Effector memory CD8-positive, alpha-beta T cell (primary cell): ENCODE measurements at regions not wholly inside any gene's neighbourhood (a gene's known extent, or its start where the extent isn't known, plus 50 kb on each side); places are given as distances from the start of the nearest gene placed in this dataset.
"Not testable (repeated sequence)": the region's sequence is repeated elsewhere in the genome, so short reads cannot be mapped to it uniquely, and the experiment has no call there.

Source experiments
- ATAC-seq: fragments of 150-1000 bp; cut with Tn5 transposase; replicated peaks from 2 replicates; pipeline ENCODE4 v1.10.0; 2021; ENCODE audit warnings: mild to moderate bottlenecking, moderate library complexity
- DNase-seq, 3 experiments: peaks; one replicate each; pipeline ENCODE4 v3.0.0; 2021
- H3K27ac Mint-ChIP-seq, 2 donors: one replicate each; pipeline ENCODE4 v1.8.0; 2022; ENCODE audit warnings: mild to moderate bottlenecking in 2 of 2, mixed read lengths in 2 of 2, moderate library complexity in 2 of 2
- H3K27me3 Mint-ChIP-seq, 2 donors: one replicate each; pipeline ENCODE4 v1.8.0; 2022; ENCODE audit warnings: mixed read lengths in 2 of 2
- H3K36me3 Mint-ChIP-seq: one replicate; pipeline ENCODE4 v1.8.0; 2022; ENCODE audit warnings: mild to moderate bottlenecking, moderate library complexity, mixed read lengths; ENCODE audit not compliant: insufficient read depth
- H3K4me1 Mint-ChIP-seq, 2 donors: one replicate each; pipeline ENCODE4 v1.8.0; 2022; ENCODE audit warnings: low read depth in 2 of 2, mixed read lengths in 2 of 2
- H3K4me3 Mint-ChIP-seq, 2 donors: one replicate each; pipeline ENCODE4 v1.8.0; 2022; ENCODE audit warnings: mild to moderate bottlenecking in 2 of 2, mixed read lengths in 2 of 2, moderate library complexity in 2 of 2
- H3K9me3 Mint-ChIP-seq, 2 donors: one replicate each; pipeline ENCODE4 v1.8.0; 2022; ENCODE audit warnings: mixed read lengths in 2 of 2

- H3K27ac Mint-ChIP-seq = no peak overlapping the region
- no peak overlapping the region for H3K4me3 Mint-ChIP-seq
- no peaks in the 10 kb centered on the region for H3K27me3 Mint-ChIP-seq
- H3K4me1 Mint-ChIP-seq = no peaks in the 10 kb centered on the region
- no peaks in the 10 kb centered on the region for H3K9me3 Mint-ChIP-seq
- no peaks in the 10 kb centered on the region for H3K36me3 Mint-ChIP-seq
- DNase-seq (no peak), ATAC-seq (no peak)
These were observed 461.0 kb downstream of the GXYLT1 start for GRCh38 chr12:41683513-41684240.

- H3K9me3 Mint-ChIP-seq = peaks cover 0 to 2% of the 10 kb centered on the region in 2 donors
- no peak for ATAC-seq
- no peak overlapping the region for H3K4me3 Mint-ChIP-seq
- no peaks in the 10 kb centered on the region for H3K27me3 Mint-ChIP-seq
- H3K27ac Mint-ChIP-seq = no peak overlapping the region
- no peak for DNase-seq
- no peaks in the 10 kb centered on the region for H3K4me1 Mint-ChIP-seq
- H3K36me3 Mint-ChIP-seq = no peaks in the 10 kb centered on the region
These were observed 461.7 kb downstream of the GXYLT1 start for GRCh38 chr12:41683023-41683422.

DNA sequence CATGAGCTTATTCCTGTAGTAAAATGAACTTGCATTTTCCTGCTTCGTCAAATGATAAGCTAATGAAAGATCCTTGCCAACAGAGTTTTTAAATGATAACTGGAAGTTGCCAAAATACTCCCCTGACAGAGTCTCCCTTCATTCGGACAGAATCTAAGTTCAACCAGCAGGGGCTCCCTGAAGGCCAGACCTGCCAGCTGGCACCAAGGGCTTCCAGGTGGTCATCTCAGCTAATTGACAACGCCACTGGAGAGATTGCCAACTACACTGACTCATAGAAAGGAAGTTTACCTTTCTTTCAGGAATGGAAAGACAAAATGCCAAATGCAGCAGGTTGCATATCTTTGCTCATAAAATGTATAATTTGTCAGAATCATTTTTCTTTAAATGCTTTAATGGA lies 462.8 kb downstream of the GXYLT1 start:
- H3K27ac Mint-ChIP-seq = no peak overlapping the region
- no peak for DNase-seq
- H3K4me3 Mint-ChIP-seq = no peak overlapping the region
- no peaks in the 10 kb centered on the region for H3K27me3 Mint-ChIP-seq
- ATAC-seq = no peak
- no peaks in the 10 kb centered on the region for H3K4me1 Mint-ChIP-seq
- H3K9me3 Mint-ChIP-seq = peaks cover 0 to 2% of the 10 kb centered on the region in 2 donors
- H3K36me3 Mint-ChIP-seq = no peaks in the 10 kb centered on the region

- Mint-ChIP-seq H3K4me1 (no peaks in the 10 kb centered on the region), H3K27me3 (no peaks in the 10 kb centered on the region), H3K36me3 (no peaks in the 10 kb centered on the region), H3K9me3 (peaks cover 0 to 2% of the 10 kb centered on the region in 2 donors), H3K4me3 (no peak overlapping the region), H3K27ac (no peak overlapping the region)
- DNase-seq (no peak), ATAC-seq (no peak)
These were observed 464.5 kb downstream of the GXYLT1 start for GRCh38 chr12:41680155-41680554.

DNA sequence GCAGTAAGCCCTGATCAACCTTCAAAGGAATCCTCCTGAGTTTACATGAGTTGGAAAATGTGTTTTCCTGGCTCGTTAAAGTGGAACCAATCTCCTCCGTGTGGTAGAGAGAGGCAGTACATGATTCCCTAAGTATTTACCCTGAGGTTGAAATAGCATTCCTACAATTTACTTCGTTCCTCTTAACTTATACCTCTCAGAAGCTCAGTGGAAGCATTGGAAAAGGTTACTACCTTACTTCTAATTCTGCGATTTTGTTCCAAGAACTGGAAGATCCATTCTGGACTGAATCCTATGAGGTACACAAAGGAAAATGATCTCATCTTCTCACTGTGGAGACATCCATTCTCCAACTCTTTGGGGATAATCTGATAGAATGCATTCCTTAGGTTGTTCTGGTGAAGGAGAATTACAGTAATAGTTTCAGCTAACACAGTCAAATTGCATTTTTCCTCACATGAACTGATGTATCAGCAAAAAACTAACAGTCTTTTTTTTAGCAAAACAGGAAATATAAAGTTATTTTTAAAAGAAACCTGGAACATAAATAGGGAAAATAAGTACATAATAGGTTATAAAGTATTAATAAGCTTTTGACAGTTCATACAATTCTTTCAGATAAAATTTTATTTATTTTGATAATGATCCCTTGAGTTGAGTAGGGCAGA lies 475.6 kb downstream of the PDZRN4 start:
- DNase-seq (no peak), ATAC-seq (no peak)
- Mint-ChIP-seq H3K9me3 (peaks cover 0 to 13% of the 10 kb centered on the region in 2 donors), H3K4me1 (no peaks in the 10 kb centered on the region), H3K27me3 (no peaks in the 10 kb centered on the region), H3K36me3 (no peaks in the 10 kb centered on the region), H3K27ac (no peak overlapping the region), H3K4me3 (no peak overlapping the region)

DNA sequence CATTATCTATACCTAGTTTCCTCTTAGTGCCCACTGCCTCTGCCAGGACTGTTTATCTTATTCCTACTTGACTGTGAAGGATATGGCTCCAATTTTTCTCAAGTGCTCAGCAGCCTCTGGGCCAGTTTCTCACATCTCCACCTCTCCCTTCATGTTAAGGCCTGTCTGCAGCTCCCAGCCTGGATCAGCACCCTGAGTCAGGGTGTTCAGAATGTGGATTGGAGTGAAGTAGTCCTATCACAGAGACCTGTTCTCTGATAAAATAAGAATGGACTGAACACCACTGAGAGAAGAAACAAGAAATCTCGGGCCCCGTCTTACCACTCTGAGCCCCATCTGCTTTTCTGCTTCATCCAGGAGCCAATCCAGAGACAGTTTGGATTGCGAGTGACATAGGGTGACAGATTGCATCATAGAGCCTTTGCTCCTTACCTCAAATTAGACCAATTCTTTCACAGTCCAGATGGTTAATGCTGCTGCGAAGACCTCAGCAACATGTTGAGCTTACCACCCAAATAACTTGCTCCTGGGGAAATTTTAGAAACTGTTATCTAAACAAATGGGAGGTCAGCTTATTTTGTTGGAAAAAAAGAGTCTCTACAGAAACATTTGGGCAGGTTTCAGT lies 473.1 kb downstream of the PDZRN4 start:
- Mint-ChIP-seq H3K9me3 (peaks cover 0 to 13% of the 10 kb centered on the region in 2 donors), H3K4me3 (no peak overlapping the region), H3K4me1 (no peaks in the 10 kb centered on the region), H3K27ac (no peak overlapping the region), H3K36me3 (no peaks in the 10 kb centered on the region), H3K27me3 (no peaks in the 10 kb centered on the region)
- ATAC-seq (no peak), DNase-seq (no peak)

- Mint-ChIP-seq H3K27ac (no peak overlapping the region), H3K9me3 (peaks cover 5% of the 10 kb centered on the region in 2 donors), H3K4me1 (no peaks in the 10 kb centered on the region), H3K4me3 (no peak overlapping the region), H3K27me3 (no peaks in the 10 kb centered on the region), H3K36me3 (no peaks in the 10 kb centered on the region)
- no peak for ATAC-seq
- no peak for DNase-seq
These were observed 468.3 kb downstream of the PDZRN4 start for GRCh38 chr12:41656454-41656853.

GRCh38 chr12:41653386-41654326 lies 465.5 kb downstream of the PDZRN4 start:
- Mint-ChIP-seq H3K4me3 (no peak overlapping the region), H3K27me3 (no peaks in the 10 kb centered on the region), H3K4me1 (no peaks in the 10 kb centered on the region), H3K27ac (no peak overlapping the region), H3K36me3 (no peaks in the 10 kb centered on the region), H3K9me3 (peaks cover 0 to 5% of the 10 kb centered on the region in 2 donors)
- no peak for DNase-seq
- no peak for ATAC-seq

DNA sequence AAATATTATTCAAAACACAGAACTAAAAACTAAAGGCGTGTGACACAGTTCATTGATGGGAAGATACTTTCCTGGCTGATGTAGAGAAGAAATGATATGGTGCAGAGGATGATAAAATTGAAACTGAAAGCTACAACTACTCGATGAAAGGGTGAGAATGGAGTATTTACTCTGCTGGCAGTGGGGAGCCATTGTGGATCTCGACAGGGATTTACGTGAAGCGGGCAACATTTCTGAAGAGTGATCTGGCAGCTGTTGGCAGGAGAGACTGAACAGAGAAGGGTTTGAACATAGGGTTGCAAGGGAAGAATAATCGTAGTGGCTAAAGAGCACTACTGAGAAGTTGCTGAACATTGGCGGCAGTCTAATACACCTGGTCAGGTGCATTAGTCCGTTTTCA lies 464.9 kb downstream of the PDZRN4 start:
- peaks cover 0 to 5% of the 10 kb centered on the region in 2 donors for H3K9me3 Mint-ChIP-seq
- H3K36me3 Mint-ChIP-seq = no peaks in the 10 kb centered on the region
- no peaks in the 10 kb centered on the region for H3K4me1 Mint-ChIP-seq
- no peak overlapping the region for H3K4me3 Mint-ChIP-seq
- H3K27me3 Mint-ChIP-seq = no peaks in the 10 kb centered on the region
- ATAC-seq (no peak), DNase-seq (no peak)
- H3K27ac Mint-ChIP-seq = no peak overlapping the region

DNA sequence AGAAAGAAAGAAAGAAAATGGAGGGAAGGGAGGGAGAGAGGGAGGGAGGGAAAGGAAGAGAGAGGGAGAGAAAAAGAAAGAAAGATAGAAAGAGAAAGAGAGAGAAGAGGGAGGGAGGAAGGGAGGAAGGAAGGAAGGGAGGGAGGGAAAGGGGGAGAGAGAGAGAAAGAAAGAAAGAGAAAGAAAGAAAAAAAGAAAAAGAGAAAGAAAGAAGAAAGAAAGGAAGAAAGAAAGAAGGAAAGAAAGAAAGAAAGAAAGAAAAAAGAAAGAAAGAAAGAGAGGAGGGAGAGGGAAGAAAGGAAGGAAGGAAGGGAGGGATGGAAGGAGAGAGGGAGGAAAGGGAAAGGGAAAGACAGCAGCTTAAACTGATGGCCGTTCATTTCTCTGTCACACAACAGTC lies 457.5 kb downstream of the PDZRN4 start:
- Mint-ChIP-seq H3K27ac (no peak overlapping the region), H3K9me3 (no peaks in the 10 kb centered on the region), H3K27me3 (no peaks in the 10 kb centered on the region), H3K4me3 (no peak overlapping the region), H3K36me3 (no peaks in the 10 kb centered on the region), H3K4me1 (no peaks in the 10 kb centered on the region)
- DNase-seq (no peak), ATAC-seq (no peak)

- not testable (repeated sequence) for H3K9me3 Mint-ChIP-seq
These were observed 454.7 kb downstream of the PDZRN4 start for GRCh38 chr12:41642808-41643207.

GRCh38 chr12:41636653-41637052 lies 448.5 kb downstream of the PDZRN4 start:
- Mint-ChIP-seq H3K4me1 (no peaks in the 10 kb centered on the region), H3K36me3 (no peaks in the 10 kb centered on the region), H3K27ac (no peak overlapping the region), H3K27me3 (no peaks in the 10 kb centered on the region), H3K4me3 (no peak overlapping the region), H3K9me3 (peaks cover 0 to 4% of the 10 kb centered on the region in 2 donors)
- ATAC-seq (no peak), DNase-seq (no peak)

More at GRCh38 chr12:41642808-41643207, 454.7 kb downstream of the PDZRN4 start:
- not testable (repeated sequence) for H3K36me3 Mint-ChIP-seq, ATAC-seq, H3K4me1 Mint-ChIP-seq, DNase-seq, H3K27ac Mint-ChIP-seq, H3K27me3 Mint-ChIP-seq, H3K4me3 Mint-ChIP-seq

DNA sequence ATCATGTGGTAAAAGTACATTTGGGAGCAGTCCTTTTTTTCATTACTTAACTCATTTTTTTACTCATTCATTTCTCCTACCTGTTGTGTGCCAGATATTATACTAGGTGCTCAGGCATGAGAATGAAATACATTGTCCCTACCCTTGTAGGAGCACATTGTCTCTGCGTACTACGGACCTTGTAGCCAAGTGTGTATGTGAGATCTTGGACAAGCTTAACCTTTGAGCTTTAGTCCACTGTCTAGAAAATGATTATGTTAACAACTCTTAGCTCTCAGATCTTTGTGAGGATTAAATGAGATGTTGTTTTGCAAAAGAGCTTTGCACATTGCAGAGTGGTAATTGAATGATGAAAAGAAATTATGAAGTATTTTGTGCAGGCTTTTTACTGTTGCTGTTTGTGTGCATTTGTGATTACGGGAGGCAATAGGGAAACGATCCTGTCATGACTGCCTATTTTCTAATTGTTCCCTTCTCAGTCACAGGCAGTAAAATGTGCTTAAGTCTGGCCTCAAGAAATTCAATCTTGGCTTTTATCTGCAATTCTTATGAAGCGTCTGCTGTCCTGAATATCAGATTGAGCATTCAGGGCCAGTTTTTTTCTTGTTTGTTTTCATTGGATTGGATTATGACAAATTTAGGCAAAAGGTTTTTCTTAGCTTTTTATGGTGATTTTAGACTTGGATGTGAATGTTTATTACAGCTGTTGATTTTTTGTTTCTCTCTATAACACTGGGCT lies 447.7 kb downstream of the PDZRN4 start:
- H3K9me3 Mint-ChIP-seq = peaks cover 0 to 5% of the 10 kb centered on the region in 2 donors
- DNase-seq (no peak), ATAC-seq (no peak)
- no peak overlapping the region for H3K4me3 Mint-ChIP-seq
- H3K27me3 Mint-ChIP-seq = no peaks in the 10 kb centered on the region
- no peaks in the 10 kb centered on the region for H3K36me3 Mint-ChIP-seq
- no peak overlapping the region for H3K27ac Mint-ChIP-seq
- no peaks in the 10 kb centered on the region for H3K4me1 Mint-ChIP-seq
